Endothelial cell (in vitro differentiated cells): ENCODE measurements at regions not wholly inside any gene's neighbourhood (a gene's known extent, or its start where the extent isn't known, plus 50 kb on each side); places are given as distances from the start of the nearest gene placed in this dataset.

ENCODE experiments used
- DNase-seq: peaks from one replicate; pipeline ENCODE4 v3.0.0; 2021; ENCODE audit warnings: low spot score
- H3K27ac Mint-ChIP-seq: one replicate; pipeline ENCODE4 v1.8.0; 2021; ENCODE audit warnings: mixed read lengths, inconsistent platforms; ENCODE audit not compliant: unreplicated experiment
- H3K27me3 Mint-ChIP-seq: one replicate; pipeline ENCODE4 v1.8.0; 2021; ENCODE audit warnings: mild to moderate bottlenecking, moderate library complexity, mixed read lengths, inconsistent platforms; ENCODE audit not compliant: unreplicated experiment
- H3K36me3 Mint-ChIP-seq: one replicate; pipeline ENCODE4 v1.8.0; 2021; ENCODE audit warnings: mild to moderate bottlenecking, low read depth, mixed read lengths, inconsistent platforms; ENCODE audit not compliant: unreplicated experiment
- H3K4me1 Mint-ChIP-seq: one replicate; pipeline ENCODE4 v1.8.0; 2021; ENCODE audit warnings: mild to moderate bottlenecking, mixed read lengths, inconsistent platforms; ENCODE audit not compliant: unreplicated experiment
- H3K4me3 Mint-ChIP-seq: one replicate; pipeline ENCODE4 v1.8.0; 2021; ENCODE audit warnings: mild to moderate bottlenecking, mixed read lengths, inconsistent platforms; ENCODE audit not compliant: unreplicated experiment
- H3K9me3 Mint-ChIP-seq: one replicate; pipeline ENCODE4 v1.8.0; 2021; ENCODE audit warnings: mixed read lengths, inconsistent platforms; ENCODE audit not compliant: unreplicated experiment
- CTCF ChIP-seq: fragments of 200-600 bp; sonication (generic); IDR thresholded peaks from one replicate; pipeline ENCODE4 v1.5.0; 2021; ENCODE audit warnings: antibody characterized with exemption; ENCODE audit not compliant: unreplicated experiment

GRCh38 chr6:141041596-141042087, 1091.1 kb upstream of the GJE1 start:
- Mint-ChIP-seq H3K27me3 (peaks cover 4% of the 10 kb centered on the region), H3K9me3 (peaks cover 4% of the 10 kb centered on the region), H3K27ac (no peak overlapping the region), H3K4me1 (no peaks in the 10 kb centered on the region), H3K4me3 (no peak overlapping the region), H3K36me3 (peaks cover 3% of the 10 kb centered on the region)
- no peak for DNase-seq
- no peak for TF ChIP-seq CTCF

- DNase-seq: no peak
- Mint-ChIP-seq H3K27me3 (no peaks in the 10 kb centered on the region), H3K4me3 (no peak overlapping the region), H3K27ac (no peak overlapping the region), H3K4me1 (no peaks in the 10 kb centered on the region), H3K9me3 (no peaks in the 10 kb centered on the region), H3K36me3 (no peaks in the 10 kb centered on the region)
- TF ChIP-seq CTCF: no peak
Observed at GRCh38 chr6:141035312-141036200, 1097.2 kb upstream of the GJE1 start.

- H3K27ac Mint-ChIP-seq: no peak overlapping the region
- no peak for DNase-seq
- no peak for TF ChIP-seq CTCF
- H3K27me3 Mint-ChIP-seq: no peaks in the 10 kb centered on the region
- H3K9me3 Mint-ChIP-seq: no peaks in the 10 kb centered on the region
- H3K4me1 Mint-ChIP-seq: no peaks in the 10 kb centered on the region
- no peaks in the 10 kb centered on the region for H3K36me3 Mint-ChIP-seq
- no peak overlapping the region for H3K4me3 Mint-ChIP-seq
Observed at GRCh38 chr6:141033101-141033500, 1099.6 kb upstream of the GJE1 start.

- DNase-seq: no peak
- Mint-ChIP-seq H3K27ac (no peak overlapping the region), H3K36me3 (no peaks in the 10 kb centered on the region), H3K9me3 (no peaks in the 10 kb centered on the region), H3K27me3 (no peaks in the 10 kb centered on the region), H3K4me1 (peaks cover 3% of the 10 kb centered on the region), H3K4me3 (no peak overlapping the region)
- no peak for TF ChIP-seq CTCF
Observed at GRCh38 chr6:141029908-141030307, 1102.8 kb upstream of the GJE1 start.

- no peak overlapping the region for H3K4me3 Mint-ChIP-seq
- no peaks in the 10 kb centered on the region for H3K36me3 Mint-ChIP-seq
- TF ChIP-seq CTCF: no peak
- H3K27me3 Mint-ChIP-seq: no peaks in the 10 kb centered on the region
- H3K27ac Mint-ChIP-seq: no peak overlapping the region
- DNase-seq: no peak
- H3K9me3 Mint-ChIP-seq: no peaks in the 10 kb centered on the region
- peaks cover 3% of the 10 kb centered on the region for H3K4me1 Mint-ChIP-seq
Observed at GRCh38 chr6:141028791-141029280, 1103.9 kb upstream of the GJE1 start.
